GM12878 (cell line): ENCODE measurements at regions not wholly inside any gene's neighbourhood (a gene's known extent, or its start where the extent isn't known, plus 50 kb on each side); places are given as distances from the start of the nearest gene placed in this dataset.

ENCODE experiments used
- ATAC-seq: fragments of 200-7000 bp; cut with Tn5 transposase; 3 replicates; pipeline ENCODE4 v1.9.1; 2020; ENCODE audit warnings: mild to moderate bottlenecking, moderate library complexity
- BruUV-seq: library from RNA; stranded (reverse); fragments of 400-500 nt; replicated peaks from 2 replicates; lab custom pipeline; 2021; lab: Mats Ljungman, UMichigan
- CTCF ChIA-PET: fragments of 300-600 bp; sonication (Branson Sonifier 250); formaldehyde crosslinking; extraction: SDS; loops from one replicate; lab custom pipeline; 2021; ENCODE audit warnings: inconsistent platforms; lab: Yijun Ruan, JAX
- POLR2A ChIA-PET: fragments of 350-600 bp; formaldehyde crosslinking; extraction: SDS; loops from one replicate; lab custom pipeline; 2021; ENCODE audit warnings: inconsistent platforms; lab: Charles Lee
- RAD21 ChIA-PET: fragments of 300-600 bp; sonication (Branson Sonifier 250); formaldehyde crosslinking; loops from one replicate; lab custom pipeline; 2023; ENCODE audit warnings: antibody characterized with exemption; ENCODE audit not compliant: unreplicated experiment; lab: Charles Lee
- SMC1A ChIA-PET: fragments of 300-600 bp; sonication (Branson Sonifier 250); formaldehyde crosslinking; loops from one replicate; lab custom pipeline; 2023; ENCODE audit not compliant: unreplicated experiment, uncharacterized antibody; lab: Charles Lee
- DNase-seq: peaks from one replicate; pipeline ENCODE4 v3.0.0-alpha.2; 2011; ENCODE audit warnings: low read depth, low spot score
- FAIRE-seq: peaks from 3 replicates; lab custom pipeline; 2011; peaks lifted over from hg19 to GRCh38; lab: Jason Lieb, UNC
- H2AFZ ChIP-seq: 2 replicates; pipeline ENCODE4 v1.6.0; 2011; ENCODE audit warnings: low read depth, low read length, control low read depth; ENCODE audit not compliant: control insufficient read depth
- H3K27ac ChIP-seq: 2 replicates; pipeline ENCODE4 v1.5.1; 2011; ENCODE audit warnings: control low read depth; ENCODE audit not compliant: control insufficient read depth, insufficient read depth
- H3K27me3 ChIP-seq, 2 experiments: replicated peaks in 1 of 2; 2 replicates each; pipeline versions ENCODE4 v1.6.0 to v1.6.1; 2011; ENCODE audit warnings: low read length in 1 of 2; ENCODE audit not compliant: control insufficient read depth in 2 of 2, insufficient read depth in 2 of 2
- H3K36me3 ChIP-seq, 2 experiments: 2 replicates each; pipeline ENCODE4 v1.5.1; 2011; ENCODE audit warnings: low read length in 1 of 2; ENCODE audit not compliant: control insufficient read depth in 2 of 2, insufficient read depth in 2 of 2
- H3K4me1 ChIP-seq: 2 replicates; pipeline ENCODE4 v1.6.1; 2011; ENCODE audit warnings: mild to moderate bottlenecking, low read length, moderate library complexity, mixed read lengths; ENCODE audit not compliant: control insufficient read depth, insufficient read depth
- H3K4me2 ChIP-seq: 2 replicates; pipeline ENCODE4 v1.6.0; 2011; ENCODE audit warnings: control low read depth; ENCODE audit not compliant: control insufficient read depth, insufficient read depth
- H3K4me3 ChIP-seq: fragments of 200-600 bp; sonication (generic); 2 replicates; pipeline ENCODE4 v1.5.1; 2016
- H3K79me2 ChIP-seq: 2 replicates; pipeline ENCODE4 v1.6.0; 2011; ENCODE audit warnings: low read length; ENCODE audit not compliant: control insufficient read depth, insufficient read depth
- H3K9ac ChIP-seq: 2 replicates; pipeline ENCODE4 v1.8.0; 2011; ENCODE audit warnings: low read length, control low read depth, mixed read lengths; ENCODE audit not compliant: control insufficient read depth, insufficient read depth
- H3K9me3 ChIP-seq: replicated peaks from 3 replicates; pipeline ENCODE4 v1.5.1; 2011; ENCODE audit warnings: mild to moderate bottlenecking, low read length; ENCODE audit not compliant: control insufficient read depth, insufficient read depth
- H4K20me1 ChIP-seq: 2 replicates; pipeline ENCODE4 v1.6.0; 2011; ENCODE audit not compliant: control insufficient read depth, insufficient read depth
- CBFB ChIP-seq: IDR thresholded peaks from 2 replicates; pipeline ENCODE4 v1.6.1; 2016; ENCODE audit warnings: antibody characterized with exemption, low read depth
- CBX3 ChIP-seq: fragments of 200-600 bp; sonication (generic); IDR thresholded peaks from 2 replicates; pipeline ENCODE4 v1.6.1; 2016; ENCODE audit warnings: low read depth, borderline replicate concordance
- CREM ChIP-seq: IDR thresholded peaks from 2 replicates; pipeline ENCODE4 v1.6.1; 2014; ENCODE audit warnings: antibody characterized with exemption, low read depth
- EGR1 ChIP-seq, 2 experiments: IDR thresholded peaks; 1 replicate in 1 of 2; 2 replicates in 1 of 2; pipeline ENCODE4 v1.6.1; 2011 to 2012; ENCODE audit warnings: low read depth in 2 of 2, low read length in 2 of 2, borderline replicate concordance in 1 of 2, mild to moderate bottlenecking in 1 of 2, moderate library complexity in 1 of 2
- MEF2B ChIP-seq: fragments of 450-650 bp; IDR thresholded peaks from 2 replicates; pipeline ENCODE4 v1.6.1; 2018; ENCODE audit warnings: mild to moderate bottlenecking, moderate library complexity; ENCODE audit not compliant: partially characterized antibody, poor library complexity, severe bottlenecking
- MXI1 ChIP-seq: fragments of 150-350 bp; IDR thresholded peaks from 2 replicates; pipeline ENCODE4 v1.6.1; 2011; ENCODE audit warnings: low read depth, mild to moderate bottlenecking, inconsistent platforms, low read length, improper control_type of control experiment
- MYB ChIP-seq: fragments of 150-350 bp; IDR thresholded peaks from 2 replicates; pipeline ENCODE4 v1.6.1; 2014; ENCODE audit warnings: mild to moderate bottlenecking, low read depth, low read length, borderline replicate concordance
- NR2C1 ChIP-seq: fragments of 450-650 bp; IDR thresholded peaks from 2 replicates; pipeline ENCODE4 v1.6.1; 2017; ENCODE audit warnings: antibody characterized with exemption, mild to moderate bottlenecking, moderate library complexity
- PAX8 ChIP-seq: fragments of 450-650 bp; IDR thresholded peaks from 2 replicates; pipeline ENCODE4 v1.6.1; 2017; ENCODE audit warnings: mild to moderate bottlenecking, moderate library complexity
- POLR2AphosphoS2 ChIP-seq: IDR thresholded peaks from 2 replicates; pipeline ENCODE4 v1.6.1; 2011; ENCODE audit warnings: low read depth, mild to moderate bottlenecking, low read length, improper control_type of control experiment, moderate library complexity
- ZNF207 ChIP-seq: fragments of 450-650 bp; IDR thresholded peaks from 2 replicates; pipeline ENCODE4 v1.6.1; 2014; ENCODE audit warnings: antibody characterized with exemption, mild to moderate bottlenecking, borderline replicate concordance
- WGBS: methylation state at CpG from one replicate; pipeline ENCODE4 v1.1.6; 2016; ENCODE audit warnings: low lambda C conversion rate; ENCODE audit not compliant: insufficient replicate concordance, insufficient coverage; ENCODE audit errors: missing lambda C conversion rate; 5-methylcytosine and 5-hydroxymethylcytosine counted together
- in situ Hi-C: fragments of 300-500 bp; cut with MboI; formaldehyde crosslinking; loops from 9 replicates; pipeline ENCODE4 v1.14.3; 2018; ENCODE audit warnings: mixed read lengths
- intact Hi-C: fragments of 100-400 bp; cut with micrococcal nuclease; formaldehyde crosslinking; loops from one replicate; pipeline ENCODE4 v1.14.2; 2022; ENCODE audit not compliant: unreplicated experiment
- TF ChIP-seq, protein P1 (sequence below): fragments of 450-650 bp; IDR thresholded peaks from 2 replicates; pipeline ENCODE4 v1.6.1; 2017; ENCODE audit warnings: mild to moderate bottlenecking, low read depth, inconsistent platforms; ENCODE audit not compliant: poor library complexity, severe bottlenecking

DNA sequence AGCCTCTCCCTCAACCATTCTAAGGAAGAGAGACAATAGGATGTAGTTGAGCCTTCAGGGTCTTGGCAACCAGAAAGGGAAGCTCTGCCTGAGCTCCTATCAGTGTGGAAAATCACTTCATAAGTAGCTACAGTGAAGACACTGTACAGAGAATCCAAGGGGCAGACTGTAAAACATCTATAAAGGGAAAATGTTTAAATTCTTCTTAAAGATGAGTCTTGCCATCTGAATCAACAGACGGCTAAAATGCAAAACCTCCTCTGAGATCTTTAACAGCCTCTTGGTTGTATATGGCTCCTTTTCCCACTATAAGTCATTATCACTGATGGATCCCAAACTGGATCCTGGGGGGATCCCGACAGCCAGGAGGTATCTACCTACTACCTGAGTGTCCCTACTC lies 239.2 kb upstream of the SOX9 start:
- H3K4me1 ChIP-seq: no peaks in the 10 kb centered on the region
- ChIA-PET RAD21 (no interaction called here), CTCF (no interaction called here), POLR2A (no interaction called here), SMC1A (interaction anchor here (0.9 to 1.1 kb wide), 2 partner anchors 9 to 26 kb away, joined by 3 to 4 read pairs; no protein-coding TSS in a partner anchor)
- no peaks in the 10 kb centered on the region for H3K79me2 ChIP-seq
- H4K20me1 ChIP-seq: no peaks in the 10 kb centered on the region
- H3K4me3 ChIP-seq: no peak overlapping the region
- FAIRE-seq (no peak), ATAC-seq (no peak), DNase-seq (no peak)
- WGBS: 23% methylated on average over 2 of the region's 2 CpGs
- H3K36me3 ChIP-seq: no peaks in the 10 kb centered on the region
- TF ChIP-seq POLR2AphosphoS2 (no peak), PAX8 (no peak), MXI1 (no peak), CREM (no peak), EGR1 (IDR thresholded peaks at IDR 0.05; ENCODE audit: borderline replicate concordance in 1 of 2, low read depth in 2 of 2, low read length in 2 of 2) (no peak), ZNF207 (no peak), MYB (no peak)
- no peak overlapping the region for H2AFZ ChIP-seq
- no peak overlapping the region for H3K9ac ChIP-seq
- in situ Hi-C loops (no loop called here), intact Hi-C loops (no loop called here)
- no TSS peak for BruUV-seq
- no peak overlapping the region for H3K27ac ChIP-seq
- no peaks in the 10 kb centered on the region for H3K9me3 ChIP-seq
- no peak overlapping the region for H3K4me2 ChIP-seq
- no peaks in the 10 kb centered on the region for H3K27me3 ChIP-seq

DNA sequence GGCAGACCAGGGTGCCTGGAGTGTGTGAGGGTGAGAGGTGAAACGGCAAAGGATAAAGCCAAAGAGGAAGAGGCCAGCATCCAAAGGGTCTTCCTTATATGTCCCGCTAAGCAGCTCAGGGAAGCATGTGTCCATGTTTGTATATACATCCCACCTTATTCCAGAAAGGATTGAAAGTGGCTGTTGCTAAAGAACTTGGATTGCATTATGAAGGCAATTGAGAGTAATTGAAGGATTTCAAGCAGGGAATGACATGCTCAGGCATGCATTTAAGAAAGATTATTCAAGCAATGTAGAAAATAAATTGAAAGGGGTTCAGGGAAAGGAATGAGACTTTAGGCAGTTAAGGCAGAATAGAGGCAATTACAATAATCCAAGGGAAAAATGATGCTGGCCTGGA lies 237.6 kb upstream of the SOX9 start:
- H3K9me3 ChIP-seq: no peaks in the 10 kb centered on the region; the same call in 2 of the 3 replicates
- H2AFZ ChIP-seq: no peak overlapping the region
- in situ Hi-C loops (no loop called here), intact Hi-C loops (no loop called here)
- H3K4me3 ChIP-seq: no peak overlapping the region
- FAIRE-seq (no peak), ATAC-seq (no peak), DNase-seq (no peak)
- no peak overlapping the region for H3K9ac ChIP-seq
- TF ChIP-seq NR2C1 (no peak), CBFB (no peak), CBX3 (no peak), MEF2B (no peak)
- TF ChIP-seq, protein P1, sequence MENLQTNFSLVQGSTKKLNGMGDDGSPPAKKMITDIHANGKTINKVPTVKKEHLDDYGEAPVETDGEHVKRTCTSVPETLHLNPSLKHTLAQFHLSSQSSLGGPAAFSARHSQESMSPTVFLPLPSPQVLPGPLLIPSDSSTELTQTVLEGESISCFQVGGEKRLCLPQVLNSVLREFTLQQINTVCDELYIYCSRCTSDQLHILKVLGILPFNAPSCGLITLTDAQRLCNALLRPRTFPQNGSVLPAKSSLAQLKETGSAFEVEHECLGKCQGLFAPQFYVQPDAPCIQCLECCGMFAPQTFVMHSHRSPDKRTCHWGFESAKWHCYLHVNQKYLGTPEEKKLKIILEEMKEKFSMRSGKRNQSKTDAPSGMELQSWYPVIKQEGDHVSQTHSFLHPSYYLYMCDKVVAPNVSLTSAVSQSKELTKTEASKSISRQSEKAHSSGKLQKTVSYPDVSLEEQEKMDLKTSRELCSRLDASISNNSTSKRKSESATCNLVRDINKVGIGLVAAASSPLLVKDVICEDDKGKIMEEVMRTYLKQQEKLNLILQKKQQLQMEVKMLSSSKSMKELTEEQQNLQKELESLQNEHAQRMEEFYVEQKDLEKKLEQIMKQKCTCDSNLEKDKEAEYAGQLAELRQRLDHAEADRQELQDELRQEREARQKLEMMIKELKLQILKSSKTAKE: no peak
- H3K4me2 ChIP-seq: no peak overlapping the region
- ChIA-PET SMC1A (interaction anchor here (0.6 to 1.0 kb wide), 2 partner anchors 10 to 154 kb away, joined by 3 to 4 read pairs; no protein-coding TSS in a partner anchor), POLR2A (no interaction called here), RAD21 (interaction anchor here (1.1 kb wide), 1 partner anchor 654 kb away, joined by 5 read pairs; no protein-coding TSS in a partner anchor), CTCF (interaction anchor here (2.6 kb wide), 1 partner anchor 234 kb away, joined by 6 read pairs; no protein-coding TSS in a partner anchor)
- BruUV-seq: no TSS peak
- H4K20me1 ChIP-seq: no peaks in the 10 kb centered on the region
- WGBS: 21% methylated on average over 2 of the region's 2 CpGs
- no peaks in the 10 kb centered on the region for H3K4me1 ChIP-seq
- H3K27ac ChIP-seq: no peak overlapping the region
- H3K79me2 ChIP-seq: no peaks in the 10 kb centered on the region
- H3K36me3 ChIP-seq: no peaks in the 10 kb centered on the region
- H3K27me3 ChIP-seq: no peaks in the 10 kb centered on the region
